ENCODE measurements at regions not wholly inside any gene's neighbourhood (a gene's known extent, or its start where the extent isn't known, plus 50 kb on each side); places are given as distances from the start of the nearest gene placed in this dataset.

DNA sequence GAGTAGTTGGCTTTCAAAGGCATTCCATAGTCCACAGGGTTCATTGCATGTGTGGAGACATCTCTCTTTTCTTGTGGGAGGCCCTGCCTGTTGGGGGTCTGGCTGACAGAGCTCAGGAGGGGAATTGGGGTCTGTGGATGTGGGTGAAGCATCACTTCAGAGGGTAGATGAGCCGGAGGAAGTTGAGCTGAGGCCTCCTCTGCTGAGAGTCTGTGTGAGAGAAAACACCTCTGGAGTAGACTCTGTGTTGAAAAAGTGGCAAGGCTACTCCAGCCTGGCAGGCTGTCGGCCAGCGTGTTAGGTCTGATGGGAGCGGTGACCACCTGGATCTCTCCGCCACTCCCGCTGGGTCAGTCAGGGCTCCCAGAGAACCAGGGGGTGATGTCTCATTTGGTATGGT is 358.0 kb upstream of the MGMT start:
- ChIA-PET CTCF (no interaction called here), POLR2A (no interaction called here)
- TF ChIP-seq, protein P1, sequence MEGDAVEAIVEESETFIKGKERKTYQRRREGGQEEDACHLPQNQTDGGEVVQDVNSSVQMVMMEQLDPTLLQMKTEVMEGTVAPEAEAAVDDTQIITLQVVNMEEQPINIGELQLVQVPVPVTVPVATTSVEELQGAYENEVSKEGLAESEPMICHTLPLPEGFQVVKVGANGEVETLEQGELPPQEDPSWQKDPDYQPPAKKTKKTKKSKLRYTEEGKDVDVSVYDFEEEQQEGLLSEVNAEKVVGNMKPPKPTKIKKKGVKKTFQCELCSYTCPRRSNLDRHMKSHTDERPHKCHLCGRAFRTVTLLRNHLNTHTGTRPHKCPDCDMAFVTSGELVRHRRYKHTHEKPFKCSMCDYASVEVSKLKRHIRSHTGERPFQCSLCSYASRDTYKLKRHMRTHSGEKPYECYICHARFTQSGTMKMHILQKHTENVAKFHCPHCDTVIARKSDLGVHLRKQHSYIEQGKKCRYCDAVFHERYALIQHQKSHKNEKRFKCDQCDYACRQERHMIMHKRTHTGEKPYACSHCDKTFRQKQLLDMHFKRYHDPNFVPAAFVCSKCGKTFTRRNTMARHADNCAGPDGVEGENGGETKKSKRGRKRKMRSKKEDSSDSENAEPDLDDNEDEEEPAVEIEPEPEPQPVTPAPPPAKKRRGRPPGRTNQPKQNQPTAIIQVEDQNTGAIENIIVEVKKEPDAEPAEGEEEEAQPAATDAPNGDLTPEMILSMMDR (IDR thresholded peaks at IDR 0.05; ENCODE audit: low read depth, low read length): no peak
- Histone ChIP-seq H3K27ac (ENCODE audit: low read depth, low read length) (no peak overlapping the region), H3K4me3 (ENCODE audit: low read depth, low read length) (no peak overlapping the region), H3K9me3 (ENCODE audit: control insufficient read depth, insufficient read depth, low read length) (peaks cover 57% of the 10 kb centered on the region), H3K27me3 (ENCODE audit: control insufficient read depth, insufficient read depth, low read length) (no peaks in the 10 kb centered on the region)
- no peak for DNase-seq (ENCODE audit: low read depth, low spot score)

DNA sequence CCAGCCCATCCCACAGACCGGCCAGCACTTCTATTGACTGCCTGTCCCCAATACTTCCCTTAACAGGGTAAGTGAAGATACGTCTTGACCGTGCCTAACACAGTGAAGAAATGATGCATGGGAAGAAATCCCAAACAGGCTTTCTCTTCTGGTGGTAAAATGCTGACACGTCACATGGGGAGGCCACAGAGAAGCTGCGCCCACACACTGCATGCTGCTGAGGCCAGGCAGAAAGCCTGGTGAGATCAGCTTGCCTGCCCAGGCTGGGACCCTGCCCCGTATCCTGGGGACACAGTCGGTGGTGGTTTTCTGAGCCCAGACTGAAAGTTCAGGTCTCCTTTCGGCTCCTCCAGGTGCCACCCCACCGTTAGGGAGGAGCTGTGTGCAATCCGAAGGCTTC is 356.3 kb upstream of the MGMT start:
- ChIA-PET POLR2A (no interaction called here), CTCF (no interaction called here)
- no peaks in the 10 kb centered on the region for H3K27me3 ChIP-seq (ENCODE audit: control insufficient read depth, insufficient read depth, low read length)
- H3K9me3 ChIP-seq (ENCODE audit: control insufficient read depth, insufficient read depth, low read length): peaks cover 64% of the 10 kb centered on the region
- no peak overlapping the region for H3K27ac ChIP-seq (ENCODE audit: low read depth, low read length)
- no peak for DNase-seq (ENCODE audit: low read depth, low spot score)
- H3K4me3 ChIP-seq (ENCODE audit: low read depth, low read length): no peak overlapping the region
- TF ChIP-seq, protein P1 (IDR thresholded peaks at IDR 0.05; ENCODE audit: low read depth, low read length): no peak

DNA sequence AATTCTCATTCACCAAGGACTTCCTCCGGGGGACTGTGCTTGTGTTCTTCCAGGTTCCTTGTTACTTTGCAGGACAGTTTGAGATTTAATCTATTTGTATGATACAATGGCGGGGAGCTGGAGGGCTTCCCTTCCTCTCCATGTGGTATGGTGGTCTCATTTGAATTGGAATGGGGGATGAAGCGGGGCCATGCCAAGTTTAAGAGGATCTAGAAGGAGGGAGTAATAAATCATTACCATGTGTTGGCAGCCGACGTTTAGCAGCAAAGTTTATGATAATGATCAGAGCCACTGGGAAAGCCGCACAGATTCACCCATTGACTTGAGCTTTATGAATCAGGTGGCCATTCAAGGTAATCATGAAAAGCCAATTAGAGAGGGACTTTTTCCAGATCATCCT is 355.1 kb upstream of the MGMT start:
- no peak for DNase-seq (ENCODE audit: low read depth, low spot score)
- TF ChIP-seq, protein P1 (IDR thresholded peaks at IDR 0.05; ENCODE audit: low read depth, low read length): no peak
- H3K9me3 ChIP-seq (ENCODE audit: control insufficient read depth, insufficient read depth, low read length): peaks cover 67% of the 10 kb centered on the region
- H3K27ac ChIP-seq (ENCODE audit: low read depth, low read length): no peak overlapping the region
- H3K27me3 ChIP-seq (ENCODE audit: control insufficient read depth, insufficient read depth, low read length): no peaks in the 10 kb centered on the region
- H3K4me3 ChIP-seq (ENCODE audit: low read depth, low read length): no peak overlapping the region
- POLR2A ChIA-PET: no interaction called here
- CTCF ChIA-PET: no interaction called here

DNA sequence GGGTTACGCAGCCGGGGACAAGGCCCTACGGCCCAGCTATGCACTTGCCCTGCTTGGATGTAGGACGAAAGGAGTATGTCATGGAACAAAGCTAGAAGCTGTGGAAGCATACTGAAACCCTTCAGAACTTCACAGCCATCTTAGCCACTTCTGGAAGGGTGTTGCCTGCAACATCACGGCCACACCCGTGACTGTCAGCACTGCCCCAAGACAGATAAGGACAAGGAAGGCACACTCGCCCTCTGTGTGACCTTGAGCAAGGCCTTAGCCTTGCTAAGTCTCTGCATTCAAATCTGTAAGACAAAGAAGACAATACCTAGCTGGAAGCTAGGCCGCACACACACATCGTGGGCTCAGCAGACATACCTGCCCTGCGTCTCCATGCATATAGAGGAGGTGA is 352.5 kb upstream of the MGMT start:
- Histone ChIP-seq H3K9me3 (ENCODE audit: control insufficient read depth, insufficient read depth, low read length) (peaks cover 83% of the 10 kb centered on the region), H3K27me3 (ENCODE audit: control insufficient read depth, insufficient read depth, low read length) (no peaks in the 10 kb centered on the region), H3K27ac (ENCODE audit: low read depth, low read length) (no peak overlapping the region), H3K4me3 (ENCODE audit: low read depth, low read length) (no peak overlapping the region)
- ChIA-PET POLR2A (no interaction called here), CTCF (no interaction called here)
- DNase-seq (ENCODE audit: low read depth, low spot score): no peak
- TF ChIP-seq, protein P1 (IDR thresholded peaks at IDR 0.05; ENCODE audit: low read depth, low read length): no peak

DNA sequence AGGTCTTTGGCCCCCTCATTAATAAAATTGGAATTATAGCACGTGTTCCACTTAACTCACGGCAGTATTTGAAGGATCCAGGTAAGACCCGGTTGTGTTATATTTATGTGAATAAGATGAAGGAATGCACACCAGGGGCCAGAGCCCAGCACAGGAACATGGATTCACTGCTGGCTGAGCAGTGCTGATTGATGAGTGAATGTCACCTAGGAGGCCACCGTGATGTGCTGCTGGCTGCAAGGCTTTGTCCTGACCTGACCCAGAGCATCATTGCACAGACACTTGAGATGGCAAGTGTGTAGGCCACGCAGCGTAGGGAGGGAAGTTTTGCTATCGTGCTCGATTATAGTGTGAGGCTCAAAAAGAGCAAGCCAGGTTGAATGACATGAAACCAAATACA is 350.7 kb upstream of the MGMT start:
- H3K27me3 ChIP-seq (ENCODE audit: control insufficient read depth, insufficient read depth, low read length): no peaks in the 10 kb centered on the region
- H3K4me3 ChIP-seq (ENCODE audit: low read depth, low read length): no peak overlapping the region
- no peak overlapping the region for H3K27ac ChIP-seq (ENCODE audit: low read depth, low read length)
- peaks cover 74% of the 10 kb centered on the region for H3K9me3 ChIP-seq (ENCODE audit: control insufficient read depth, insufficient read depth, low read length)
- ChIA-PET POLR2A (no interaction called here), CTCF (no interaction called here)
- no peak for DNase-seq (ENCODE audit: low read depth, low spot score)
- TF ChIP-seq, protein P1 (IDR thresholded peaks at IDR 0.05; ENCODE audit: low read depth, low read length): no peak
